IMR-90 (cell line): ENCODE measurements at regions not wholly inside any gene's neighbourhood (a gene's known extent, or its start where the extent isn't known, plus 50 kb on each side); places are given as distances from the start of the nearest gene placed in this dataset.

ENCODE experiments used
- CEBPB ChIP-seq: IDR thresholded peaks from 2 replicates; pipeline ENCODE4 v1.6.1; 2012; ENCODE audit warnings: low read depth, low read length, improper control_type of control experiment
- MAFK ChIP-seq: IDR thresholded peaks from 2 replicates; pipeline ENCODE4 v1.6.1; 2012; ENCODE audit warnings: low read depth, low read length, improper control_type of control experiment
- MAZ ChIP-seq: IDR thresholded peaks from 2 replicates; pipeline ENCODE4 v1.6.1; 2012; ENCODE audit warnings: low read depth, mild to moderate bottlenecking, low read length, improper control_type of control experiment, moderate library complexity, borderline replicate concordance
- POLR2A ChIP-seq: IDR thresholded peaks from 2 replicates; pipeline ENCODE4 v1.6.1; 2012; ENCODE audit warnings: mild to moderate bottlenecking, low read depth, low read length
- TF ChIP-seq, protein P1 (sequence below): conservative IDR thresholded peaks from 2 replicates; pipeline ENCODE4 v1.5.1; 2012; ENCODE audit warnings: mild to moderate bottlenecking, low read depth, low read length, improper control_type of control experiment

GRCh38 chr3:186456731-186457191, 87.4 kb downstream of the CRYGS start:
- TF ChIP-seq, protein P1, sequence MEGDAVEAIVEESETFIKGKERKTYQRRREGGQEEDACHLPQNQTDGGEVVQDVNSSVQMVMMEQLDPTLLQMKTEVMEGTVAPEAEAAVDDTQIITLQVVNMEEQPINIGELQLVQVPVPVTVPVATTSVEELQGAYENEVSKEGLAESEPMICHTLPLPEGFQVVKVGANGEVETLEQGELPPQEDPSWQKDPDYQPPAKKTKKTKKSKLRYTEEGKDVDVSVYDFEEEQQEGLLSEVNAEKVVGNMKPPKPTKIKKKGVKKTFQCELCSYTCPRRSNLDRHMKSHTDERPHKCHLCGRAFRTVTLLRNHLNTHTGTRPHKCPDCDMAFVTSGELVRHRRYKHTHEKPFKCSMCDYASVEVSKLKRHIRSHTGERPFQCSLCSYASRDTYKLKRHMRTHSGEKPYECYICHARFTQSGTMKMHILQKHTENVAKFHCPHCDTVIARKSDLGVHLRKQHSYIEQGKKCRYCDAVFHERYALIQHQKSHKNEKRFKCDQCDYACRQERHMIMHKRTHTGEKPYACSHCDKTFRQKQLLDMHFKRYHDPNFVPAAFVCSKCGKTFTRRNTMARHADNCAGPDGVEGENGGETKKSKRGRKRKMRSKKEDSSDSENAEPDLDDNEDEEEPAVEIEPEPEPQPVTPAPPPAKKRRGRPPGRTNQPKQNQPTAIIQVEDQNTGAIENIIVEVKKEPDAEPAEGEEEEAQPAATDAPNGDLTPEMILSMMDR, result no peak
- TF ChIP-seq POLR2A (no peak), CEBPB (no peak), MAFK (no peak), MAZ (no peak)
